Common myeloid progenitor, CD34-positive (primary cell): ENCODE measurements at regions not wholly inside any gene's neighbourhood (a gene's known extent, or its start where the extent isn't known, plus 50 kb on each side); places are given as distances from the start of the nearest gene placed in this dataset.

Source experiments
- CTCF ChIA-PET: fragments of 350-600 bp; sonication (Branson Sonifier 250); formaldehyde crosslinking; loops from one replicate; lab custom pipeline; 2021; ENCODE audit warnings: antibody characterized with exemption; lab: Charles Lee
- POLR2A ChIA-PET: fragments of 350-600 bp; sonication (Branson Sonifier 250); formaldehyde crosslinking; loops from one replicate; lab custom pipeline; 2021; ENCODE audit warnings: antibody characterized with exemption; lab: Charles Lee
- DNase-seq, 3 donors: peaks; one replicate each; pipeline versions ENCODE4 v3.0.0 to v3.0.0-alpha.2; 2013
- H3K27ac ChIP-seq, 2 experiments: 1 replicate in 1 of 2; 2 replicates in 1 of 2; pipeline ENCODE4 v1.7.0; 2013; ENCODE audit warnings: inconsistent platforms in 2 of 2, low read length in 2 of 2, mild to moderate bottlenecking in 2 of 2, low read depth in 1 of 2, moderate library complexity in 1 of 2; ENCODE audit not compliant: severe bottlenecking in 2 of 2, insufficient read depth in 1 of 2, poor library complexity in 1 of 2
- H3K27me3 ChIP-seq, 5 experiments: replicated peaks in 2 of 5; 1 replicate in 3 of 5; 2 replicates in 2 of 5; pipeline versions ENCODE4 v1.6.1 to v1.7.0; 2013; ENCODE audit warnings: low read length in 4 of 5, mild to moderate bottlenecking in 2 of 5, moderate library complexity in 2 of 5, inconsistent platforms in 1 of 5; ENCODE audit not compliant: insufficient read depth in 5 of 5, control insufficient read depth in 4 of 5
- H3K36me3 ChIP-seq, 4 experiments: 1 replicate in 2 of 4; 2 replicates in 2 of 4; pipeline versions ENCODE4 v1.6.1 to v1.7.0; 2013; ENCODE audit warnings: low read length in 3 of 4, control low read depth in 1 of 4, mild to moderate bottlenecking in 1 of 4; ENCODE audit not compliant: control insufficient read depth in 4 of 4, insufficient read depth in 4 of 4
- H3K4me1 ChIP-seq, 4 experiments: 1 replicate in 3 of 4; 2 replicates in 1 of 4; pipeline versions ENCODE4 v1.6.1 to v1.7.1; 2013; ENCODE audit warnings: low read length in 3 of 4, mild to moderate bottlenecking in 3 of 4, control low read depth in 1 of 4, inconsistent platforms in 1 of 4, moderate library complexity in 1 of 4; ENCODE audit not compliant: control insufficient read depth in 4 of 4, insufficient read depth in 4 of 4; ENCODE audit errors: control extremely low read depth in 1 of 4
- H3K4me3 ChIP-seq, 7 experiments: 1 replicate in 4 of 7; 2 replicates in 3 of 7; pipeline versions ENCODE4 v1.5.1 to v1.7.0; 2013; ENCODE audit warnings: mild to moderate bottlenecking in 7 of 7, low read length in 6 of 7, moderate library complexity in 6 of 7, inconsistent platforms in 2 of 7, low read depth in 2 of 7, control low read depth in 1 of 7; ENCODE audit not compliant: insufficient read depth in 4 of 7, control insufficient read depth in 1 of 7; ENCODE audit errors: extremely low read depth in 1 of 7
- H3K9me3 ChIP-seq, 5 experiments: 1 replicate in 4 of 5; 2 replicates in 1 of 5; pipeline versions ENCODE4 v1.6.1 to v1.7.1; 2013; ENCODE audit warnings: low read length in 4 of 5, mild to moderate bottlenecking in 2 of 5, inconsistent platforms in 1 of 5, low read depth in 1 of 5, moderate library complexity in 1 of 5; ENCODE audit not compliant: control insufficient read depth in 4 of 5, insufficient read depth in 2 of 5; ENCODE audit errors: control extremely low read depth in 1 of 5
- WGBS: methylation state at CpG from one replicate; pipeline ENCODE4 v1.1.5; 2013; ENCODE audit not compliant: insufficient coverage; 5-methylcytosine and 5-hydroxymethylcytosine counted together

DNA sequence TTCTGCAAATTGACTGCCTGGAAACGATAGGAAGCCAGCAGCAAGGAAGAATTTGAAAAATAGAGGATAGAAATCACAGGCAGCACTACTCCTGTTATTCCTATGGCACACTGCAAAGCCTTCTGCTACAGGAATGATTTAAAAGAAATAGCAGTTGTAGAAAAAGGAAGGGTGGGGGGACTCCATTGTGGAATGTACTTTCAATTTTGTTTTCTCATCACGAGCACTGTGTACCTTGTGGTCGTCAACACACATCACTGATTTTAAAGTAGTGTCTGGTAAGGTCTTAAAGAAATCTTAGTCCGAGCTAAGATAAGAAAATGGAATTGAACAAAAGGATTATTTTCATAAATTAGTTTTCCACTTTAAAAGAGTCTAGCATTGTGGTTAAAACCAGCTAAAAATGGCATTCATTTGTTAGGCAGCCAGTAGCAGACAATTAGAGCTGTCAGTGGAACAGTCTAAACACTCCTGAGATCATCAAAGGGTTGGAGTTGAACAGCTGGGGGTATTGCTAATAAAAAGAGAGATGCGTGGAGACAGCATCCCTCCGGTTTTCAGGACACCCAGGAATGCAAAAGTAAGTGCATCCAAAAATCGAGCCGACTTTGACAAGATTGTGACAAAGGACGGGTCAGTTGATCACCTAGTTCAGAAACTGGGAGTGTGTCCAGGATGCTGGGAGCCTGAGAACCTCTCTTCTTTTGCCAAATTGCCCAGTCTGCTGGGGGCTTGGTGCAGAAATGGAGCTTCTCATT is 97.8 kb upstream of the WWC1 start:
- no peak for DNase-seq
- Histone ChIP-seq H3K9me3 (no peaks in the 10 kb centered on the region), H3K36me3 (no peaks in the 10 kb centered on the region), H3K27ac (no peak overlapping the region), H3K4me3 (no peak overlapping the region), H3K4me1 (no peaks in the 10 kb centered on the region), H3K27me3 (no peaks in the 10 kb centered on the region)
- ChIA-PET POLR2A (no interaction called here), CTCF (interaction anchor here (0.9 to 1.5 kb wide), 3 partner anchors 9 to 136 kb away, joined by 3 to 5 read pairs (median 3); no protein-coding TSS in a partner anchor)
- WGBS, result 89% methylated on average over 6 of the region's 9 CpGs

DNA sequence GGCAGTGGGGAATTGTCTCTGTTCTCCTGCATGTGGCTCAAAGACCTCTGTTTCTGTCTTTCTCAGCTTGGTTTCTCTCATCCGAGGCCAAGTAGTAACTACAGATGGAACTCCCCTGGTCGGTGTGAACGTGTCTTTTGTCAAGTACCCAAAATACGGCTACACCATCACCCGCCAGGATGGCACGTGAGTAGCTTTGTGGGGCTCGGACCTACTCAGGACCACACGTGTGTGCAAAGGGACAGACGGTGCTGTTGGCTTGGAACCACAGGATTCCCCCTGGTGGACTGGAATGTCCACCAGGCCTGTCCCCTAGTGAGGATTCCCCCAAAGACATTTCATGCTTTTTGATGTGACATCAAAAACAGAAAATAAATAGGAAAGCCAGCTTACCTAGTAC is 96.3 kb upstream of the WWC1 start:
- ChIA-PET POLR2A (no interaction called here), CTCF (interaction anchor here (1.8 kb wide), 1 partner anchor 25 kb away, joined by 6 read pairs; no protein-coding TSS in a partner anchor)
- Histone ChIP-seq H3K4me3 (no peak overlapping the region), H3K36me3 (no peaks in the 10 kb centered on the region), H3K27ac (no peak overlapping the region), H3K9me3 (no peaks in the 10 kb centered on the region), H3K4me1 (no peaks in the 10 kb centered on the region), H3K27me3 (no peaks in the 10 kb centered on the region)
- no peak for DNase-seq
- 95% methylated on average over 9 of the region's 9 CpGs for WGBS

DNA sequence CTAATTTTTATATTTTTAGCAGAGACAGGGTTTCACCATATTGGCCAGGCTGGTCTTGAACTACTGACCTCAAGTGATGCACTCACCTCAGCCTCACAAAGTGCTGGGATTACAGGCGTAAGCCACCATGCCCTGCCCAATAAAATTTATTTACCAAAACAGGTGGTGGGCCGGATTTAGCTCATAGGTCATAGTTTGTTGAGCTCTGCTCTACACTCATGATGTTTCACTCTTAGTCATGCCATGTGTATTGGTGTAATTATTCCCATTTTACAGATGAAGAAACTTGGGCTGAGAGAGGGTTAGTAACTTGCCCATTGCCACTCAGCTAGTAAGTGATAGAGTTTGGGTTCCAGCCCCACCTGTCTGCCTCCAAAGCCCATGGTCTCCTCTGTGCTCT is 93.1 kb upstream of the WWC1 start:
- no peak for DNase-seq
- 100% methylated on average over 1 of the region's 2 CpGs for WGBS
- H3K36me3 ChIP-seq, result no peaks in the 10 kb centered on the region
- POLR2A ChIA-PET, result no interaction called here
- no peak overlapping the region for H3K4me3 ChIP-seq
- no peaks in the 10 kb centered on the region for H3K9me3 ChIP-seq
- CTCF ChIA-PET, result no interaction called here
- no peaks in the 10 kb centered on the region for H3K4me1 ChIP-seq
- H3K27me3 ChIP-seq, result no peaks in the 10 kb centered on the region
- no peak overlapping the region for H3K27ac ChIP-seq

DNA sequence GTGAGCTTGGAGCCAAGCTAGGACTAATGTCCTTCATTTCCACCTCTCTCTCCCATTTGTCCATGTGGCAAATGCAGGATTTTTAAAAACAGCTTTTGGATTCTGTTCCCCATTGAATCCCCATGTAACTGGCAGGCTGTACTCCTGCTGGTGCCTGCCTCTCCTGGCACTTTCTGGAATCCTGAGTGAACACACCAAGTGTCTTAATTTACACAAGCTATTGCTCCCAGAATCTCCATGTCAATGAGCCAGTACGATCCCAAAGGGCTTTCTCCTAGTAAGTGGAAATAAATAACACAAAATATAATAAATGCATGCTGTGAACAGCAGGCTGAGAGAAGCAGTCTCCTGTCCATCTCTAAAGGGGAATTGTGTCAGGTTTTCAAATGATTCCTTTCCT is 88.4 kb upstream of the WWC1 start:
- no peaks in the 10 kb centered on the region for H3K36me3 ChIP-seq
- WGBS, result no CpG with 5 or more reads among the region's 1 CpG
- H3K4me1 ChIP-seq, result no peaks in the 10 kb centered on the region
- no peak overlapping the region for H3K4me3 ChIP-seq
- ChIA-PET POLR2A (no interaction called here), CTCF (interaction anchor here (1.3 kb wide), 1 partner anchor 10 kb away, joined by 3 read pairs; no protein-coding TSS in a partner anchor)
- no peaks in the 10 kb centered on the region for H3K9me3 ChIP-seq
- no peak for DNase-seq
- H3K27ac ChIP-seq, result no peak overlapping the region
- H3K27me3 ChIP-seq, result peaks cover 0 to 2% (median 0%) of the 10 kb centered on the region in 5 experiments

DNA sequence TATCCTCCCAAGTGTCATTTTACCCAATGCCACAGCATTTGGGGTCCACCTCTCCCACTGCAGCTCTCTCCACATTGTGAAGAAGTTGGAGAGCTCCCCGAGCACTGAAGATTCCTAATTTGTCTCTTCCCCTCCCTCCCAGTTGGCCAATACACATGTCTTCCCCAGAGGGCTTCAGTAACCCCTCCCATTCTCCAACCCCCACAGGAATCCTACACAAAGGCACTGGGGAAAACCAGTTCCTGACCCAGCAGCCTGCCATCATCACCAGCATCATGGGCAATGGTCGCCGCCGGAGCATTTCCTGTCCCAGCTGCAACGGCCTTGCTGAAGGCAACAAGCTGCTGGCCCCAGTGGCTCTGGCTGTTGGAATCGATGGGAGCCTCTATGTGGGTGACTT is 87.3 kb upstream of the WWC1 start:
- CTCF ChIA-PET, result interaction anchor here (1.3 to 2.0 kb wide), 2 partner anchors 9 to 14 kb away, joined by 3 to 6 read pairs; no protein-coding TSS in a partner anchor
- H3K27ac ChIP-seq, result no peak overlapping the region
- POLR2A ChIA-PET, result no interaction called here
- H3K4me1 ChIP-seq, result no peaks in the 10 kb centered on the region
- no peak overlapping the region for H3K4me3 ChIP-seq
- no peak for DNase-seq
- H3K36me3 ChIP-seq, result no peaks in the 10 kb centered on the region
- WGBS, result 95% methylated on average over 6 of the region's 6 CpGs
- peaks cover 0 to 2% (median 0%) of the 10 kb centered on the region in 5 experiments for H3K27me3 ChIP-seq
- no peaks in the 10 kb centered on the region for H3K9me3 ChIP-seq

DNA sequence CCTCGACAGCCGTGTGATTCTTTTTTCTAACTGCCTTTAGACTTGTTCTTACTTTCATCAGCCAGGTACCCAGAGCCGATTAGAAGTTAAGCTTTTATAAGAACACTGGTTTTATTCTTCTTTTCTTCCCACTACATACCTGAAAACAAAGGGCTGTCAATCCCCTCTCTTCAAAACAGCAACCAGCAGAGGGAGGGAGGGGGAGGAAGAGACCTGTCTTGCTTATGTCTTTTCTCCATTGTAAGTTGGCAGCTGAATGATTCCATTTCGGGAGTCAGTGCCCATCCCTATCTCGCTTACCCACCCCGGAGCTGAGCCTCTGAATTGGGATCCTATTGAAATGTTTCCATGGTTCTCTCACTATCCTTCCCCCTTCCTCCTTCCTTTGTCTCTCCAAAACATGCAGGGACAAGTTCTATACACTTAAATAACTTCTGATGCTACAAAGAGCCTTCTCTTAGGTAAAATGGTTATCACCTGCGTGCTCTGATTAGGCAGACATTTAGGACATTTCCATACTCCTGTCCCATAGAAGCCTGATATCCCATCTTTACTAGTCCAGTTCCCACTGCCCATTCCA is 83.9 kb upstream of the WWC1 start:
- DNase-seq, result no peak
- ChIA-PET POLR2A (no interaction called here), CTCF (interaction anchor here (1.0 kb wide), 1 partner anchor 226 kb away, joined by 3 read pairs; no protein-coding TSS in a partner anchor)
- Histone ChIP-seq H3K27ac (no peak overlapping the region), H3K4me1 (no peaks in the 10 kb centered on the region), H3K27me3 (peaks cover 0 to 2% (median 0%) of the 10 kb centered on the region in 5 experiments), H3K9me3 (no peaks in the 10 kb centered on the region), H3K36me3 (no peaks in the 10 kb centered on the region), H3K4me3 (no peak overlapping the region)
- WGBS, result 98% methylated on average over 6 of the region's 7 CpGs
